Gastroesophageal sphincter (tissue), 3 donors: ENCODE measurements at regions not wholly inside any gene's neighbourhood (a gene's known extent, or its start where the extent isn't known, plus 50 kb on each side); places are given as distances from the start of the nearest gene placed in this dataset.

Source experiments
- EP300 ChIP-seq: sonication (generic); formaldehyde crosslinking; IDR thresholded peaks from one replicate; pipeline ENCODE4 v1.6.1; 2017; ENCODE audit warnings: antibody characterized with exemption, mild to moderate bottlenecking
- POLR2A ChIP-seq, 2 donors: fragments of 450-650 bp; IDR thresholded peaks; one replicate each; pipeline ENCODE4 v1.6.1; 2017; ENCODE audit warnings: antibody characterized with exemption in 2 of 2, mild to moderate bottlenecking in 2 of 2, moderate library complexity in 1 of 2
- POLR2AphosphoS5 ChIP-seq: sonication (generic); formaldehyde crosslinking; IDR thresholded peaks from one replicate; pipeline ENCODE4 v1.6.1; 2017; ENCODE audit warnings: antibody characterized with exemption
- TF ChIP-seq, protein P1 (sequence below), 4 experiments: fragments of 200-600 bp in 2 of 4; fragments of 450-650 bp in 2 of 4; sonication (generic) in 1 of 4; IDR thresholded peaks; one replicate each; pipeline ENCODE4 v1.5.1; 2017 to 2019; ENCODE audit warnings: antibody characterized with exemption in 4 of 4, mild to moderate bottlenecking in 2 of 4, moderate library complexity in 2 of 4

DNA sequence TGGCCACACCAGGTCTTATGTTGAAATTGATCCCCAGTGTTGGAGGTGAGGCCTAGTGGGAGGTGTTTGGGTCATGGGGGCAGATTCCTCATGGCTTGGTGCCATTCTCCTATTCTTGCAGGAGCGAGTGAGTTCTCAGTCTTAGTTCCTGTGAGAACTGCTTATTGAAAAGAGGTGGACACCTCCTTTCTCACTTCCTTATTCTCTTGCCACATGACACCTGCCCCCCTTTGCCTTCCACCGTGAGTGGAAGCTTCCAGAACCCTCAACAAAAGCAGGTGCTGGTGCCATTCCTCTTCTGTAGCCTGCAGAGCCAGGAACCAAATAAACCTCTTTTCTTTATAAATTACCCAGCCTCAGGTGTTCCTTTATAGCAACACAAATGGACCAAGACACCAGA, 318.1 kb upstream of the MCTP2 start:
- no peak for TF ChIP-seq POLR2A (IDR thresholded peaks at IDR 0.05)
- TF ChIP-seq, protein P1, sequence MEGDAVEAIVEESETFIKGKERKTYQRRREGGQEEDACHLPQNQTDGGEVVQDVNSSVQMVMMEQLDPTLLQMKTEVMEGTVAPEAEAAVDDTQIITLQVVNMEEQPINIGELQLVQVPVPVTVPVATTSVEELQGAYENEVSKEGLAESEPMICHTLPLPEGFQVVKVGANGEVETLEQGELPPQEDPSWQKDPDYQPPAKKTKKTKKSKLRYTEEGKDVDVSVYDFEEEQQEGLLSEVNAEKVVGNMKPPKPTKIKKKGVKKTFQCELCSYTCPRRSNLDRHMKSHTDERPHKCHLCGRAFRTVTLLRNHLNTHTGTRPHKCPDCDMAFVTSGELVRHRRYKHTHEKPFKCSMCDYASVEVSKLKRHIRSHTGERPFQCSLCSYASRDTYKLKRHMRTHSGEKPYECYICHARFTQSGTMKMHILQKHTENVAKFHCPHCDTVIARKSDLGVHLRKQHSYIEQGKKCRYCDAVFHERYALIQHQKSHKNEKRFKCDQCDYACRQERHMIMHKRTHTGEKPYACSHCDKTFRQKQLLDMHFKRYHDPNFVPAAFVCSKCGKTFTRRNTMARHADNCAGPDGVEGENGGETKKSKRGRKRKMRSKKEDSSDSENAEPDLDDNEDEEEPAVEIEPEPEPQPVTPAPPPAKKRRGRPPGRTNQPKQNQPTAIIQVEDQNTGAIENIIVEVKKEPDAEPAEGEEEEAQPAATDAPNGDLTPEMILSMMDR (IDR thresholded peaks at IDR 0.05), result no peak
- no peak for TF ChIP-seq POLR2AphosphoS5
- no peak for TF ChIP-seq EP300
